NCI-H748 treated with DMSO at 0.1 percent for 48 hours (cell line): ENCODE measurements at regions not wholly inside any gene's neighbourhood (a gene's known extent, or its start where the extent isn't known, plus 50 kb on each side); places are given as distances from the start of the nearest gene placed in this dataset.
A peak's percentile ranks its signal among the peaks of the same experiment; 100 is the strongest.
"Not testable (repeated sequence)": the region's sequence is repeated elsewhere in the genome, so short reads cannot be mapped to it uniquely, and the experiment has no call there.

ENCODE experiments used
- DNase-seq: peaks from one replicate; lab custom pipeline; 2025; lab: John Stamatoyannopoulos, UW

DNA sequence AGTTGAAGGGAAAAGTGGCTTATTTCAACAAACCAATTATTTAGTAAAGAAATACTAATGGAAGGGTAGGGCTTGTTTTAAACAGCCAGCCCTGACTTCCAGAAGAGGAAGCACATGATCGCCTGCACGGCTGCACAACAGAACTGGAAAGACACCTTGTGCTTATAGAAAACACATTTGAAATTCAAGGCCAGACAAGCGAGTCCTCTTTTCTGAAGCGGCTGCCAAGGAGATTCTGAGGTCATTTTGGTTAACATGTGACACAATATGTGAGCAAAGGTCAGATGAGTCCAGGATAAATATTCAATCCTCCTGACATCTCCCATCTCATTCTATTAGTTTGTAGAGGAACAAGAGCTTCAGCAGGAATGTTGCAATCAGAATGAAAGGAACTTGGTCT is 461.4 kb upstream of the ST8SIA4 start:
- DNase-seq = no peak

DNA sequence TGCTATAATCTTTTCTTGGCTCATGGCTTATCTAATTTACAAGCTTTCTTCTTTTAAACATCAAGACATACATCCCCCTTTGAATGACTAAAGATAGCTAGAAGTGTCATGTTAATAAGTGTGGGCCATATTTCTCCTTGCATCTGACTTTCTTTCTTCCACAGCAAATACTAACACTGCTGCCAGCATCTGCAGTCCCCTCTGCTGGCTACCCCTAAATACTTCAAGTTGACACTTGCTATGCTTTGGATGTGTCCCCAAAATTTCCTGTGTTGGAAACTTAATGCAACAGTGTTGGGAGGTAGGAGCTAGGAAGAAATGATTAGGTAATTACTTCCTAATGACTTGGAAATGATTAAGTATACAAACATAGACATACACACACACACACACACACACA is 459.0 kb upstream of the ST8SIA4 start:
- no peak for DNase-seq

DNA sequence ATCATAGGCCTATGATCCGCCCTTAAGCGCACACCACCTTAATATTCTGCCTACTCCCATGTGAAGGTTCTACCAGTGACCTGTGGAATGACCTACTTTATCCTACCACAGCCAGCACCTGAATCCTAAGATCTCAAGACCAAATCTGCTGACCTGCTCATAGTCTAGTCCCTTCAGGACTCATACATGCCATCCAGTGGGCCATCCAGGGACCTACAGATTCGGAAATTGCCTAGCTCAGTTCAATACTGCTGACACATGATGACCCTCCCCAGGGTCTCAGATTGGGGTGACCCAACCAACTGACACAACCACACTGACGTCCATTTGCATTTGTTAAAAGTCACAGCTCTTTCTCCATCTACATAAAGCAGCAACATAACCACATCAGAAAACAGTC is 443.8 kb upstream of the ST8SIA4 start:
- no peak for DNase-seq

DNA sequence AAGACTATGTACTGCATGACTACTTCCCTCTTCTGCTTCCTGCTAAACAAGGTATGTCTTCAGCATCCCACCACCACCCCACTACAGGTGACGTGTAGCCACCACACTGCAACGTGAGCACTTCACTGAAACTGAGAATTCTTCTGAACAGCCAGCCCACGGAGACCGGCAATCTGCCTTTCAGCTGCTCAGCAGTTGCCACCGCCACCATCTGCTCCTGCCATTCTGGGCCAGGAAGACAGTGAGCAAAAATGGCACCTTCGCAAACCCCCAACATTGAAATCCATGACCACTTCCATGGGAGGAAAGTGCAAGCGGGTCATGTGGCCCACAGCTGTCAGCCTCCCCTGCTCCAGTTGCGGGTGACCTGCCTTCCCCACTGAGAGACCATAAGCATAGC is 443.4 kb upstream of the ST8SIA4 start:
- DNase-seq = no peak

DNA sequence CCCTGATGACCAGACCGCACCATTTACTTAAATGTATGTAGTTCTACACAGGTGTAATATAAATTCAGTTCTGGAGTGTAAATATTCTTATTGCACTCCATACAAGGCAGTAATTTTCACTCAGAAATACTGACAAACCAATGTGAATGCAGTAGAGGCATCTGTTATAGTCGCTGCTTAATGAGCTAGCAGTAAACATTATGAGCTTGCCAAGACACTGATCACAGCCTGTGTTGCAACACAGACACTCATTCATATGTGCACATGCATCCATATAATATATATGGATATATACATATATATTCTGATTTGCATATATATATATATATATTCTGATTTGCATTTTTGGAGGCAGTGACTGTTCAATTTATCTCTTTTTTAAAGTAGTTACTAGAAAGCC is 435.1 kb upstream of the ST8SIA4 start:
- no peak for DNase-seq

DNA sequence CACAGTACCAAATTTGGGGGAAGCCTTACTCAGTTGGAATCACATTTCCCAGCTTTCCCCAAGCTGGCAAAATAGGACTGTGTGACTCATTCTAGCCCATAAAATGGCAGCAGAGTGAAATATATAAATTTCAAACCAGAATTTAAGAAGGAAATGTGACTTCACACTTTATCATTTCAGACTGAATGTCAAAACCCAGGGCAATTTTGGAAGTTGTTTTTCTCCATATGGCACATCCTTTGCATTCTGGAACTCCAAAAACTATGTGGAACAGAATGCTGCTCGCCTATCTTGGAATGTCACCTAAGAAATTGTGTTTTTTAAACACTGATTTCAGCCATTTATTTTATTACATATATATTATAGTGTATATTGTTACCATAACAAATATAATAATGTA is 424.7 kb upstream of the ST8SIA4 start:
- no peak for DNase-seq

DNA sequence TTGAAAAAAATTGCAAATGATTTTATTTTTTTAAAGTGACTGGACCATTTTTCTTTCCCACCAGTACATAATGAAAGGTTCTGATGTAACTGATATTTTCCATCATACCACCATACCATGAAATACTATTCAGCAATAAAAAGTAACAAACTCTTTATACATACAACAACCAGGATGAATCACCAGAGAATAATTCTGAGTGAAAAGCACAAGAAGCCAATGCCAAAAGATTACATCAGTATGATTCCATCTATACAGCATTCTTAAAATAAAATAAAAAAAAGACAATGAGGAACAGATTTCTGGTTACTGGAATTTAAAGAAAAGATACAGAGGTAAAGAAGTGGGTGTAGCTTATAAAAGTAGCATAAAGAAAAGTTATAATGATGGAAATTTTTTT is 423.7 kb upstream of the ST8SIA4 start:
- no peak for DNase-seq

DNA sequence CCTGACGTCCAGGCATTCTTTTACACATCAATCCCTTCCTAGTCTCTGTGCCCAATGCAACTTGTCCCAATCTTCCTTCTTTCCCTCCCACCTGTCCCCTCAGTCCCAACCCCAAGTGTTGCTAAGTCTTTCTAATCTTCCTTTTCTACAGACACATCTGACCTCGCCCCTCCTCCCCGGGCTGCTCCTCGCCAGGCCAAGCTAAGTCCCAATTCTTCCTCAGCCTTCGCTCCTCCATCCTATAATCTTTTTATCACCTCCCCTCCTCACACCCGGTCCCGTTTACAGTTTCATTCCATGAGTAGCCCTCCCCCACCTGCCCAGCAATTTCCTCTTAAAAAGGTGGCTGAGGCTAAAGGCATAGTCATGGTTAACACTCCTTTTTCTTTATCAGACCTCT is 413.3 kb upstream of the ST8SIA4 start:
- not testable (repeated sequence) for DNase-seq

DNA sequence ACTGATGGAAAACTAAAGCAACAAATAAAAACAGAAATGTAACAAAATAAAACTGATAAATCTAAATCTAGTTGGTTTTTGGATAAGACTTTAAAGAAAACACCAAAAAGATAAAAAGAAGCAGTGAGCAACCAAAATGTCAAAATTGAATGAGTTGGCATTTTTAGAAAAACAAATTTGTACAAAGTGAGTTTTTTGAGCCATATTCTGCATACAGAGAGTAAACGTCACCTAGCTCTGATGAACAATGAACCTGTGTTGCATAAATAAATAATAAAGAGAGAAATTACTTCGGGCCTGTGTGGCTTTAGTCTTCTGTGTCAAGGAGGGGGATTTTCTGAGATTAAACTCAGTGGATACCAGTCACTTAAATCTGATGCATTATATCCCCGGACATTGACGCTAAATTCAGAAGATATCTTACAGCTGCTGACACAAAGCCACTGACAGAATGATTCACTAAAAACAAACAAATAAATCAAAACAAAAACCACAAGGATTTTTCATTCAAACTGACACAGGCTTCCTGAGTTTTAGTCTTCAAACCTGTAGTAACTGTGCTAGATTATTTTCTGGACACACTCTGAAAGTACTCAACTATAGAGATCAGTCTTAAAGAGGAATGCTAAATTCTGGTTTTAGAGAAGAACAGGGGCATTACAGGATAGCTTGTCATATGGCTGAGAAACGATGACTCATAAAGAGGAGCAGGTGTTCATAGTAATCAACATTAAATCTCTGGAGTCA is 403.5 kb upstream of the ST8SIA4 start:
- DNase-seq = peak; percentile 89

DNA sequence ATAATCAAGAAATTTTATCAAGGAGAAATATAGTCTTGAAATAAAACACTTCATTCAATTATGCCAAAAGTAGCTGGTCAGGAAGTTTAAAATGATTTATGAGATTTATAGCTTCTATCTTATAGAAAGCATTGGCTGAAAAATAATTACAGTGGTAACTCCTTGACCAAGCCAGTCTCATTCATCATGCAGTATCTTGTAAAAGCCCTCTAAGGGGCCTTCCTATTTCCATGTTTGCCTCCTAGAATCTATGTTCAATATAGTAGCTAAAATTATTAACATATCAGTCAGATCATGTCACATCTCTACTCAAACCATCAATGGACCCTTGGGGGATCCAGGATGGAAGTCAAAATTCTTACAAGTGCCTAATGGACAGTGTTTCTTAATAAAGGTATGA is 393.4 kb upstream of the ST8SIA4 start:
- no peak for DNase-seq

DNA sequence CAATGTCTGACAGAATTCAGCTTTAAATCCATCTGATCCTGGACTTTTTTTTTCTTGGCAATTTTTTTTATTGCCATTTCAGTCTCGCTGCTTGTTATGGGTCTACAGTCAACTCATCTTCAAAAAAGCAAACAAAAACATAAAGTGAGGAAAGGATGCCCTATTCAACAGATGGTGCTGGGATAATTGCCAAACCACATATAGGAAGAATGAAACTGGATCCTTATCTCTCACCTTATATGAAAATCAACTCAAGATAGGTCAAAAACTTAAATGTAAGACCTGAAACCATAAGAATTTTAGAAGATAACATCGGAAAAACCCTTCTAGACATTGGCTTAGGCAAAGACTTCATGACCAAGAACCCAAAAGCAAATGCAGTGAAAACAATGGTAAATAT is 389.1 kb upstream of the ST8SIA4 start:
- DNase-seq = peak; percentile 51

DNA sequence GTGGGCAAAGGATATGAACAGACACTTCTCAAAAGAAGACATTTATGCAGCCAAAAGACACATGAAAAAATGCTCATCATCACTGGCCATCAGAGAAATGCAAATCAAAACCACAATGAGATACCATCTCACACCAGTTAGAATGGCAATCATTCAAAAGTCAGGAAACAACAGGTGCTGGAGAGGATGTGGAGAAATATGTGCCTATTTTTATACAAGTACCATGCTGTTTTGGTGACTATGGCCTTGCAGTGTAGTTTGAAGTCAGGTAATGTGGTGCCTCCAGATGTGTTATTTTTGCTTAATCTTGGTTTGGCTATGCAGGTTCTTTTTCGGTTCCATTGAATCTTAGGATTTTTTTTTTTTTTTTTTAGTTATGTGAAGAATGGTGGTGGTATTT is 387.7 kb upstream of the ST8SIA4 start:
- DNase-seq = not testable (repeated sequence)

DNA sequence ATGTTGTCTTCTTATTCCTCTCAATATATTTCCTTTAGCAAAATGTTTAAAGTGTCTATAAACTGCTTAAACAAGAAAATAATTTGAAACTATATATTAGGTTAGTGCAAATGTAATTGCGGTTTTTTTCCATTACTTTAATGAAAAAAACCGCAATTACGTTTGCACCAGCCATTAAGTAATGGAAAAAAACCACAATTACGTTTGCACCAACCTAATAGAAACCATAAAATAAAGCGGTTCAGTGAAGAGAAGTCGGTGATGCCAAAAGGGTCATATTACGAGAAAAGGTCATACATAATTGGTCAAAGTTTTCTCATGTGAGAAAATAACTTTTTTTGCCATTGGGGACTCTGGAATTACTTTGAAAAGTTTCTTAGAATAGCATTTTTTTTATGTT is 385.6 kb upstream of the ST8SIA4 start:
- no peak for DNase-seq

DNA sequence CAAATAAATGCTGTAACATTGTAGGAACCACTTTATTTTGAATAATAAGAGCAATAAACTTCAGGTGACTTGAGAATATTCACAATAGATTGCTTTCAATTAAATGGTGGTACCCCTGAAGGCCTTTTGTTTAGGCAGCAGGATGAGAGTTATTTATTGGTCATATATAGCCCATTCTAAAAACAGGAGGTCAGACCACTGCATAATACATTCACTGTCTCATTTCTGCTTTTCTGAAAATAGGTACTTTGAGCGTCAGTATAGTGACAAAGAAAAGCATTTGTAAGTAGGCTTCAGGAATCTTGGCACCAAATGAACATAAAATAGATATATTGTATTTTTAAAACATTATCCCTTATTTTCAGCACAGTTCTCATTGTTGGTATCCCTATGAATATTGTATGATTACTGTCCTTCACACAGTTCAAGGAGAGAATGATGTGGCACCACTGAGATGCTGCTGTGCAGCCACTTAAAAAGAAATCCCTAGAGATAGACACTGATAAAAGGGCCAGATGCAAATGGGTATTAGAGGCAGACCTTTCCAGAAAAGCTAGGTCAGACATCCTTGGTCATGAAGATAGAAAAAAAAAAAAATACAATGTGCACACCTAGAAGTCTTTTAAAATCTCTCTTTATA is 381.8 kb upstream of the ST8SIA4 start:
- DNase-seq = no peak

DNA sequence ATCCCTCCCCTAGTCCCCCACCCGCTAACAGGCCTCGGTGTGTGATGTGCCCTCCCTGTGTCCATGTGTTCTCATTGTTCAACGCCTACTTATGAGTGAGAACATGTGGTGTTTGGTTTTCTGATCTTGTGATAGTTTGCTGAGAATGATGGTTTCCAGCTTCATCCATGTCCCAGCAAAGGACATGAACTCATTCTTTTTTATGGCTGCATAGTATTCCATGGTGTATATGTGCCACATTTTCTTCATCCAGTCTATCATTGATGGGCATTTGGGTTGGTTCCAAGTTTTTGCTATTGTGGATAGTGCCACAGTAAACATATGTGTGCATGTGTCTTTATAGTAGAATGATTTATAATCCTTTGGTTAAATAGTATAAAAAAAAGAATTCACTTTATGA is 380.9 kb upstream of the ST8SIA4 start:
- not testable (repeated sequence) for DNase-seq

DNA sequence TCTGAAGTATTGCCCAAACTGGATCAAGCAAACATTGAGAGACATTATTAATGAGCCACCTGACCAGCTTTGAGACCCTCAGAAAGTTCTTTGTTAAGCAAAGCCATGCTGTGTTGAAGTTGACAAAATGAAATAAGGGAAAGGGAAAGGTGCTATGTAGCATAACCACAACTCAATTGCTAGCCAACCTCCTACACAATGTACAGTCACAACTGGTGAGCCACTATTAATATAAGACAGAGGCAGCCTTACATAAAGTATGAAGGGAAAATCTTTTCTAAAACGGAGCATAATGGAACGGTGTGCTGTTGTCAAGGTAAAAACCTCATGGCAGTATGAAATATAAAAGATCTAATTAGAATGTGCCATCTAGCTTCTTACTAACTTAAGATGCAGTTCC is 375.8 kb upstream of the ST8SIA4 start:
- DNase-seq = no peak

DNA sequence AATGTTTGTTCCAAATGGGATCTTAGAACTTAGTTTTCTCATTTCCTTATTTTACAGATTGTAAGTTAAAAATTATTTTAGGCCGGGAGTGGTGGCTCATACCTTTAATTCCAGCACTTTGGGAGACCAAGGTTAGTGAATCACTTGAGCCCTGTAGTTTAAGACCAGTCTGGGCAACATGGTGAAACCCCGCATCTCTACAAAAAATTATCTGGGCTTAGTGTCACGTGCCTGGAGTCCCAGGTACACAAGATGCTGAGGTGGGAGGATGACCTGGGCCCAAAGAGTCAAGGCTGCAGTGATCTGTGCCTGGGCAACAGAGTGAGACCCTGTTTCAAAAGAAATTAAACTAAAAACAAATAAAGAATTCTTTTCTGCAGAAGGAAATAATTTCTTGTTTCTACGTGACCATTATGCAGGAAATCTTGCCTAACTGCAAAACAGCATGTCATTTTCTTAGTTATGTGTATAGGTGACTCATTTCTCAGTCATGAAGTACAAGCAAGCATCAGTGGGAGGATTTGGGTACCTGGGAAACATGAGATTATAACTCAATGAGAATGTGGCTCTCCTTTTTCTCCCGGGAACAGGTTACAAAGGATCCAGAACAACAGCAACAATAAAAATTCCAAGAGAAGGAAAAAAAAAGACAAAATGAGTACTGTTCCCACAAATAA is 375.1 kb upstream of the ST8SIA4 start:
- DNase-seq = no peak

DNA sequence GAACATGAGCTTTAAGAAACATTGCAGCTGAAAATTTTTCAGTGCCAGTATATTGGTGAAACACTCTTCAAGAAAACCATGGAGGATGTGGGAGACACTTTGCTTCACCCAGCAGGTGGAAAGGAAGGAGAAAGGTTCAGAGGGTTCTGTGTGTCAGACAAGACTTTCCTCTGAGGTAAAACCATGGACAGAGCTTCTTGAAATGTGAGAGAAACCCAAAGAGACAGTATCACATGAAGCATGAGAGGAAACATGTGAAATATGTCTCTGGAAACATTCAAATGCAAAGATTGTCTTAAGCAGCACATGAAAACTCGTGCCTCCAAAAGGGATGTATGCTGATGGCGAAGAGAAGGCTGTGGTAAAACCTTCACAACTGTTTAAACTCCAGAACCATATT is 368.9 kb upstream of the ST8SIA4 start:
- no peak for DNase-seq

DNA sequence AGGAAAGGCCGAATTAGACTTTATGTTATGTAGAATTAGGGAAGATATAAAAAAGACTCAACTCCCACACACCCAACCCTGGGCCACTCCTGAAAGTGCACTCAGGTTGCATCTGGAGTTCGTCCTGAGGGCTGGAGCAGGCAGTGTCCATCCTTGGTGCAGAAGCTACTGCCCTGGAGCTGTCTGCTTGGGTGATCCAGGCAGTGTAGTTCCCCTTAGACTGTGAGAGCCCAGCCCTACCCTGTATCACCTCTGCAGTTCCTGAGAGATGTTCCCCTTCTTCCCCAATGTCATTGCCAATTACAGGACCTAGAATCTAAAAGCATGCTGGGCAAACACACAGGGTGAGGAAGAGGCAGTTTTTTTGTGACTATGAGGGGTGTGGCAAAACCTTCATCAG is 368.3 kb upstream of the ST8SIA4 start:
- no peak for DNase-seq

DNA sequence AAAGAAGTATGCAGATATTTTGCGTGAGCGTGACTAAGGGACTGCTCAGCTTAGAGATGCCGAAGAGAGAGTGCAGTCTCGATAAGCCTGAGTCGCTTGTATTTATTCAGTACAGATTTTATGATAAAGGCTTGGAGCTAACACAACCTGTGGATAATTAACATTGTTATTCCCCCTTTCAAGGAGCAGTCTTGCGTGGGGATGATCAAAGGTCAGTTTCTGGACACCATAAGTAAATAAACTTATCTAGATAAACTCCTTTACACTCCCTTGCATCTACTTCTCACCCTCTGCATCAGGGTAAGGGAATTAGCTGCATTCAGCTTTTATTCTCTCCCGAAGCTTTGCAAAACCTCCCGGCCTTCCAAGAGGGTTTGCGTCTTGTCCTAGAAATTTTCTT is 357.8 kb upstream of the ST8SIA4 start:
- no peak for DNase-seq

DNA sequence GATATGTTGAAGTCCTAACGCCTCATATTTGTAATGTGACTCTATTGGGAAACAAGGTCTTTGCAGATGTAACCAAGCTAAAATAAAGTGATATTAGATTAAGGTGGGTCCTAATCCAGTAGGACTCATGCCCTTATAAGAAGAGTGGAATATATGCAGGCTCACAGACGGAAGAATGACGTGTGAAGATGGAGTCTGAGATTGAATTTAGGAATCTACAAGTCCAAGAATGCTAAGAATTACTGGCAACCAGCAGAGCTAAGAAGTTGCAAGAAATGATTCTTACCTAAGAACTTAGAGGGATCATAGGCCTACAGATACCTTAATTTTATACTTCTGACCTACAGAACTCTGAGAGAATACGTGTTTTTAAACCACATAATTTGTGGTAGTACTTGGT is 350.0 kb upstream of the ST8SIA4 start:
- DNase-seq = no peak

DNA sequence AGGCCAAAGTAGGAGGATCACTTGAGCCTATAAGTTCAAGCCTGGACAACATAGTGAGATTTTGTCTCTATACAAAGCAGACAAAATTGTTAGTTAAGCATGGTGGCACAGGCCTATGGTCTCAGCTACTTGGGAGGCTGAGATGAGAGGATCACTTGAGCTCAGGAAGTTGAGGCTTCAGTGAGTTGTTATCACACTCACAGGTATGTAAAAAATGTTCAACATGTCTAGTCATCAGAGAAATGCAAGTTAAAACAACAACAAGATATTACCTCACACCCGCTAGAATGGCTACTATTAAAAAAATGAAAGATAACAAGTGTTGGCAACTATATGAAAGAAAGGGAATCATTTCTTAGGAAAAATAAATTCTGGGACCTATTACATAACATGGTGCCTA is 341.5 kb upstream of the ST8SIA4 start:
- DNase-seq = no peak

DNA sequence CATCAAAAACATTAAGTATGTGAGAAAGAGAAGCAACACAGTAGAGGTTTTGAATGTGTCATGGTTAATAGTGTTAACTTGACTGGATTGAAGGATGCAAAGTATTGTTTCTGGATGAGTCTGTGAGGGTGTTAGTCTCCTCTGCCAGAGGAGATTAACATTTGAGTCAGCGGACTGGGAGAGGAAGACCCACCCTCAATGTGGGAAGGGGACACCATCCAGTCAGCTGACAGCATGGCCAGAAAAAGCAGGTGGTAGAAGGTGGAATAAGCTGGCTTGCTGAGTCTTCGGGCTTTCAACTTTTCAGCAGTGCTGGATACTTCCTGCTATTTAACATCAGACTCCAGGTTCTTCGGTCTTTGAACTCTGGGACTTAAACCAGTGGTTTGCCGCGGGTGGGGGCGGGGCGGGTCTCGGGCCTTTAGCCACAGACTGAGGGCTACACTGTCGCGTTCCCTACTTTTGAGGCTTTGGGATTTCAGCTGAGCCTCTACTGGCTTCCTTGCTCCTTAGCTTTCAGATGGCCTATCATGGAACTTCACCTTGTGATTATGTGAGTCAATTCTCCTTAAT is 309.9 kb upstream of the ST8SIA4 start:
- DNase-seq = no peak
